GM21381 (cell line): ENCODE measurements at regions not wholly inside any gene's neighbourhood (a gene's known extent, or its start where the extent isn't known, plus 50 kb on each side); places are given as distances from the start of the nearest gene placed in this dataset.

ENCODE experiments used
- ATAC-seq: cut with Tn5 transposase; IDR thresholded peaks from one replicate; pipeline ENCODE4 v1.9.1; 2021; ENCODE audit warnings: mild to moderate bottlenecking, moderate library complexity; ENCODE audit not compliant: unreplicated experiment

- no peak for ATAC-seq
Measured at GRCh38 chr6:165883851-165884640, 221.0 kb upstream of the PDE10A start.

DNA sequence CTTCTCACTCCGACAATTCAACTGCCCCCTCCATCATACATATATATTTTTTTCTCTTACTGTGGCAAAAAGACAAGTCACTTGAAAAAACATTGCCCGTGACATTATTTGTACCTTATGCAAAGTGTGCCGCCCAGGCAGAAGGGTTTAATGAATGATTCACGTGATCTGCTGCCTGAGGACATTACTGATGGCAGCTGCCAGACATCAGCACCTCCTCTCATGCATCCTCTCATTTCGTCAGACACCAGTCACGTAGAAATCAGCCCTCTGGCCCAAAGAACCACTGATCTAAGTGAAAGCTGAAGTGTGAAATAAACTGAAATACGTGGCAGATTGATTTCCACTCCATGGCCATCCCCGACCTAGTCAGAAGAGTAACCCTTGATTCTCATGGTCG lies 218.8 kb upstream of the PDE10A start:
- no peak for ATAC-seq

DNA sequence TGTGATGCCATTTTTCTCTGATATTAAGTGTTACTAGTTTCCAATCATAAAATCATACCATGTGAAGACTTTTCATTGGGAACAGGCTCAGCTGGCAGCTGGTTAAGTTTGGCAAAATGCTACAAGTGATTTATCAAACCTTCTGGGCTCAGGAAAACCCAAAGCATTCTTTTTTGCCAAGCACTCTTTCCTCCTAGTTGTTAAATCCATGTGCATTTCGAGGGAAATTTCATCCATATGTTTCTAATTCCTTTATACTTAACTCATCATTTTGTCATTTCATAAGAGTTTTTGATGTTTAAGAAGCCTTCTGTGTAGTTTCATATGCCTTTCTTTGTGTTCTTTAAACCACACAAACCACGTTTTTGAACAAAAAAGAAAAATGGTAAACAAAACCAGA lies 217.6 kb upstream of the PDE10A start:
- no peak for ATAC-seq

- no peak for ATAC-seq
Measured at GRCh38 chr6:165877773-165878172, 214.7 kb upstream of the PDE10A start.

DNA sequence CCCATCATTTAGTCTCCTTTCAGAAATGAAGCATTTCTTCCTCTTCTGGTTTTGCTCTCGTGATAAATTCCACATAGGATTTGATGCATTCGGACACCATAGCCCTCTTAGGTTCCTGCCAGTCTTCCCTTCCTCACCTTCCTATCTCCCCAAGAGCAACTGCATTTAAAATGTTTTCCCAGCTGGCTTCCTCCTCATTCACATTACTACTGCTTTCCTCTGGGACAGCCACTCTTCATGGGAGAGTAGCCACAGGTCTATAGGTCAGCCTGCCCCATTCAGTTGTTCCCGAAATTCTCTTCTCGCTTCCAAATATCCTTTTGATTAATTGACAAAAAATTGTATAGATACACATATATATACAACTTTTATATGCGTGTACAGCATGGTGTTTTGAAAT lies 214.2 kb upstream of the PDE10A start:
- ATAC-seq: no peak

GRCh38 chr6:165876588-165876987 lies 213.5 kb upstream of the PDE10A start:
- no peak for ATAC-seq

DNA sequence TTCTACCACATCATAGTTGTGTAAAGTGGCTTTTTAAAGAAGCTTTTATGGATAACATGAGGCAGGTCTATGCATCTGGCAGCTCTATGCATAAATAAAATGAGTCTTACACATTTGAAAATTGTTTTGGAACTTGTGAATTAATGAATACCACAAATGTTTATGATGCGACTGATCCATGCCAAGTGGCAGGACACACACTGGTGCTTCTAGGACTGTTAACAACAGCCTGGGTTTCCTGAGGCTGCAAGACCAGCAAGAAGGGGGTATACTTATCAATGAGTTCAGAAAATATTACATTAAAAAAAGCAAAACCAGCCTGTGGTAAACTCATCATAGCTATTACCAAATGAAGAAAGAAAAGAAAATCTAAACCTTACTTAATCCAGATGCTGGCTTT lies 212.9 kb upstream of the PDE10A start:
- no peak for ATAC-seq

DNA sequence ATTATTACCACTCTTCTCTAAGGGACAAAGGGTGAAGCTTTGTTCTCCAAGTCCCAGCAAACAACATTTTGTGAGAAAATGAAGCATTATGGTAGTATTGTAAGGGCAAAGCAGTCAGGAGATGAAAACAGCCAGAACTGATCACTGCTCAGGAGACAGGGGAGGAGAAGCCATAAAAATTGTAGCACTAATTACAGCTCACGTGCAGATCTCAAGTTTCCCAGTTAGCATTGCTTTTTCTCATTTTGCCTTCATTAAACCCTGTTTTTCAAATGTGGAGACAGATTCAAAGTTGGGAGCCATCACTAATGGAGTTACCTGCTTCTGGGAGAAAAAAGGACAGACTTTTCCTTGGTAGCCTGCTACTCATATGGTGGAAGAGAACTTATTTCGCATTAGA lies 210.9 kb upstream of the PDE10A start:
- no peak for ATAC-seq

DNA sequence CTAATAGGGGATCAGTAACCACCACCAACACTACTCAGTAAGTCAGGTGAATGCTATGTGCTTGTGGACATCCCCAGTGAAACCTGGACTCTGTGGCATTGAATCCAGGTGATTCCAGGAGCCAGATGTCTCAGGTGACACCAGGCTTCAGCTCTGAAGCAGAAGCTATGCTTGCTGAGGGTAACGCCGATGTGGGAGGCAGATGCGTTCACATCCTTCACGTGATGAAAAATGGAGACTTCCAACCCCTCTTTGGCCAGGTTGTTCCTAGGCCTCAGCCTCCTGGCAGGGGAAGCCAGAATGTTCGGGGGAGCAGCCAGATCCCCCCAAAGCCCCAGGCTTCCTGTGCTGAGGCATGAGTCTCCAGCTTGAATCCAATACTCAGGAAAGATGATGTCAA lies 209.8 kb upstream of the PDE10A start:
- ATAC-seq: no peak

GRCh38 chr6:165872311-165872710 lies 209.3 kb upstream of the PDE10A start:
- no peak for ATAC-seq

- no peak for ATAC-seq
Measured at GRCh38 chr6:165871571-165871970, 208.5 kb upstream of the PDE10A start.

DNA sequence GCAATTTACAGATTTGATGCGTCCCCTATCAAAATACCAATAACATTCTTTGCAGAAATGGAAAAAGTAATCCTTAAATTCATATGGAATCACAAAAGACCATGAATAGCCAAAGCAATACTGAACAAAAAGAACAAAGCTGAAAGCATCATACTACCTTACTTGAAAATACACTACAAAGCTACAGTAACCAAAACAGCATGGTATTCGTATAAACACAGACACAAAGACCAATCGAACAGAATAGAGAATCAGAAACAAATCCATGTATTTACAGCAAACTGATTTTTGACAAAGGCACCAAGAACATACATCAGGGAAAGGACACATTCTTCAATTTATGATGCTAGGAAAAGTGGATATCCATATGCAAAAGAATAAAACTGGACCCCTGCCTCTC lies 206.5 kb upstream of the PDE10A start:
- no peak for ATAC-seq

- ATAC-seq: no peak
Measured at GRCh38 chr6:165864925-165865324, 201.9 kb upstream of the PDE10A start.

- no peak for ATAC-seq
Measured at GRCh38 chr6:165864218-165864617, 201.2 kb upstream of the PDE10A start.

DNA sequence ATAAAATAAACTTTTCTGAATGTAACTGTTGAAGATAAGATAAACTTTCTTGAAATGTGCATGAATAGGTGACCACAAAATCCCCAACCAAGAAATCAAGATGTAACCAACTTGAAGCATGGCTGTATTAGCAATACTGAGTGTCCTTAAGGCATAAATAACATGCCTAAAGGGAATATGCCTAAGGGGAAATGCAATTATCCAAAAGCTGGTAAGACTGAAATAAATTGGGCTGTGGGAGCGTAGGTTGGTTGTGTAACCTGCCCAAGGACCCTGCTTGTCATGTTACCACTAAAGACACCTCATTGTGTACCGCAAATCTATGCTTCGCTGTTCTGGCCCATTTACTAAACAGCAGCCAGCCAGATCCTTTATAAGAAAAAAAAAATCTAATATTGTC lies 200.8 kb upstream of the PDE10A start:
- ATAC-seq: no peak

DNA sequence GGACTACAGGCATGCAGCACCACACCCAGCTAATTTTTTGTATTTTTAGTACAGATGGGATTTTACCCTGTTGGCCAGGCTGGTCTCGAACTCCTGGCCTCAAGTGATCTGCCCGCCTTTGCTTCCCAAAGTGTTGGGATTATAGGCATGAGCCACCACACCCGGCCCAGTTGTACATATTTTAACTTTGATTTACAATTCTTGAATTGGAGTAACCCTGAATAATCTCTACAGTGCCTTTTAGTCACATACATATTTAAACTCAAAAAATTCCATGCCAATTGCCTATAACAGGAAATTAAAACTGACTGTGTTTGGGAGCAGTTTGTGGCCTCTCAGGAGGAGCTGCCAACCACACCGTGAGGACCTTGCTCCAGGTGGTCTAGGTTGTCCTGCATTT lies 199.8 kb upstream of the PDE10A start:
- ATAC-seq: no peak

DNA sequence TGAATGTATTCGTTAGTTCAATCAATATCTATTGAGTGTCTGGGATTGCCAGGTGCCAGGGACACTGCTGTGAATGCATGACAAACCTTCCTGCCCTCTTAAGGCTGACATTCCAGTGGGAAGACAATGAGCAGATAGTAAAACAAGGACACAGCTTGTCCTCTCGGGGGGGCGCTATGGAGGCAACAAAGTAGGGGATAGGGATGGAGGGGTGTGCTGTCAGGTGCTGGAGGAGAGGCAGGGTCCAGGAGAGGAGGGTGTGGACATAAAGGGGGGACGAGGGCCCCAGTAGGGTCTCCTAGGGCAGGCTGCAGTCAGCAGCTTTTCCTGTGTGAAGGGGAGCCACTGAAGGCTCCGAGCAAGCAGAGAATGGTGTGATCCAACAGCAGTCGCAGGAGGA lies 198.2 kb upstream of the PDE10A start:
- ATAC-seq: no peak

DNA sequence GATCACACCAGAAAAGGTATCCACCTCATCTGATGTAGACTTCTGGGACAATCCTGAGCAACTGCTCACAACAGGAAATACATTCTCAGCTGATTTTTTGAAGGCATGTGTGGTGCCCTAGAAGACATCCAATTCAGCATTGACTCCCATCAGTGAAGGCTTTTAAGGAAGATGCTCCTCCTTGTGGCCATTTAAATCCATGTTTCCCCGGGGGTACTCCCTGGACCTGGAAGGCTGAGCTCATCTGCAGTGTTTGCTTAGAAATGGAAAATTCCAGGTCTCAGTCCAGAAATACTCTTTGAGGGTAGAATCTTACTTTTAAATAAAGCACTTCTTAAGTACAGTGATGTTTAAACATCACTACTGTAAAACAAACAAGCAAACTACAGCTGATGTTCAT lies 195.5 kb upstream of the PDE10A start:
- ATAC-seq: no peak

DNA sequence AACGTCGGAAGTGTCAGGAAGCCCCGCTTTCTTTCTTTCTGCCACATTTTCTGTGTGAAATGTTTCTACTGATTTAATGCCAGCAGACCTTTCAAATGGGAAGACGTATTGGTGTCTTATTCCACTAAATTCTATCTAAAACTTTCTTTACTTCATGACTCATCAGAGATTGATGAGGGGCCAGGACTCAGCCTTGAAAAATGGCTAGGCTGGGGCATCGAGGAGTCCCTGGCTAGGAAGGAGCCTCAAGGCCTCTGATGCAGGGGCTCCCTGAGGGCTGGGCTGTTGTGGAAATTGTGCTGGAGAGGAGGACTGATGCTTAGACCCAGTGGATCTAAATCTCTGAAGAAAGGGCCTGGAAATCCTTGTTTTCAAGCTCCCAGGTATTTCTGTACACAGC lies 192.8 kb upstream of the PDE10A start:
- ATAC-seq: no peak

- no peak for ATAC-seq
Measured at GRCh38 chr6:165854863-165855593, 192.0 kb upstream of the PDE10A start.

- ATAC-seq: no peak
Measured at GRCh38 chr6:165854061-165854862, 191.2 kb upstream of the PDE10A start.

DNA sequence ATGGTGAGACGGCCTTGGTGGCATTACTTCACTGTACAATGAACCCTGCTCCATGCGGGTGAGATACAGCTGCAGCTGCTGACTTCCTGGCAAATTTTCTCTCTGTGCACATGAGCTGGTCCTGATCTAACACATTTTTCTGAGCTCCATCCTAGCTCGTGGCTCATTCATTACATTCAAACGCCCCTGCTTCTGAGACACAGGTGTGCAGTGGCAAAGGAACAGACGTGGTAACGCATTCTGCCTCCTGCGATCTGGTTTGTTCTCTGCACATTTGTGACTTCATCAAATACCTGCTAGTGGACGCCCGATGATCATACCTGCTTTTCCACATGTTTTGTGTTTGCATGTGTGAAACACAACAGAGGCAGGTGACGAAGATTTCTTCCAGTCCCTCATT lies 189.6 kb upstream of the PDE10A start:
- ATAC-seq: no peak
